GM12878 (cell line): ENCODE measurements at regions not wholly inside any gene's neighbourhood (a gene's known extent, or its start where the extent isn't known, plus 50 kb on each side); places are given as distances from the start of the nearest gene placed in this dataset.

Experiments used
- ATAC-seq: fragments of 200-7000 bp; cut with Tn5 transposase; 3 replicates; pipeline ENCODE4 v1.9.1; 2020; ENCODE audit warnings: mild to moderate bottlenecking, moderate library complexity
- BruUV-seq: library from RNA; stranded (reverse); fragments of 400-500 nt; replicated peaks from 2 replicates; lab custom pipeline; 2021; lab: Mats Ljungman, UMichigan
- CTCF ChIA-PET: fragments of 300-600 bp; sonication (Branson Sonifier 250); formaldehyde crosslinking; extraction: SDS; loops from one replicate; lab custom pipeline; 2021; ENCODE audit warnings: inconsistent platforms; lab: Yijun Ruan, JAX
- POLR2A ChIA-PET: fragments of 350-600 bp; formaldehyde crosslinking; extraction: SDS; loops from one replicate; lab custom pipeline; 2021; ENCODE audit warnings: inconsistent platforms; lab: Charles Lee
- RAD21 ChIA-PET: fragments of 300-600 bp; sonication (Branson Sonifier 250); formaldehyde crosslinking; loops from one replicate; lab custom pipeline; 2023; ENCODE audit warnings: antibody characterized with exemption; ENCODE audit not compliant: unreplicated experiment; lab: Charles Lee
- SMC1A ChIA-PET: fragments of 300-600 bp; sonication (Branson Sonifier 250); formaldehyde crosslinking; loops from one replicate; lab custom pipeline; 2023; ENCODE audit not compliant: unreplicated experiment, uncharacterized antibody; lab: Charles Lee
- DNase-seq: peaks from one replicate; pipeline ENCODE4 v3.0.0-alpha.2; 2011; ENCODE audit warnings: low read depth, low spot score
- FAIRE-seq: peaks from 3 replicates; lab custom pipeline; 2011; peaks lifted over from hg19 to GRCh38; lab: Jason Lieb, UNC
- H2AFZ ChIP-seq: 2 replicates; pipeline ENCODE4 v1.6.0; 2011; ENCODE audit warnings: low read depth, low read length, control low read depth; ENCODE audit not compliant: control insufficient read depth
- H3K27ac ChIP-seq: 2 replicates; pipeline ENCODE4 v1.5.1; 2011; ENCODE audit warnings: control low read depth; ENCODE audit not compliant: control insufficient read depth, insufficient read depth
- H3K27me3 ChIP-seq, 2 experiments: replicated peaks in 1 of 2; 2 replicates each; pipeline versions ENCODE4 v1.6.0 to v1.6.1; 2011; ENCODE audit warnings: low read length in 1 of 2; ENCODE audit not compliant: control insufficient read depth in 2 of 2, insufficient read depth in 2 of 2
- H3K36me3 ChIP-seq, 2 experiments: 2 replicates each; pipeline ENCODE4 v1.5.1; 2011; ENCODE audit warnings: low read length in 1 of 2; ENCODE audit not compliant: control insufficient read depth in 2 of 2, insufficient read depth in 2 of 2
- H3K4me1 ChIP-seq: 2 replicates; pipeline ENCODE4 v1.6.1; 2011; ENCODE audit warnings: mild to moderate bottlenecking, low read length, moderate library complexity, mixed read lengths; ENCODE audit not compliant: control insufficient read depth, insufficient read depth
- H3K4me2 ChIP-seq: 2 replicates; pipeline ENCODE4 v1.6.0; 2011; ENCODE audit warnings: control low read depth; ENCODE audit not compliant: control insufficient read depth, insufficient read depth
- H3K4me3 ChIP-seq: fragments of 200-600 bp; sonication (generic); 2 replicates; pipeline ENCODE4 v1.5.1; 2016
- H3K79me2 ChIP-seq: 2 replicates; pipeline ENCODE4 v1.6.0; 2011; ENCODE audit warnings: low read length; ENCODE audit not compliant: control insufficient read depth, insufficient read depth
- H3K9ac ChIP-seq: 2 replicates; pipeline ENCODE4 v1.8.0; 2011; ENCODE audit warnings: low read length, control low read depth, mixed read lengths; ENCODE audit not compliant: control insufficient read depth, insufficient read depth
- H3K9me3 ChIP-seq: replicated peaks from 3 replicates; pipeline ENCODE4 v1.5.1; 2011; ENCODE audit warnings: mild to moderate bottlenecking, low read length; ENCODE audit not compliant: control insufficient read depth, insufficient read depth
- H4K20me1 ChIP-seq: 2 replicates; pipeline ENCODE4 v1.6.0; 2011; ENCODE audit not compliant: control insufficient read depth, insufficient read depth
- BMI1 ChIP-seq: fragments of 450-650 bp; IDR thresholded peaks from 2 replicates; pipeline ENCODE4 v1.6.1; 2016; ENCODE audit warnings: mild to moderate bottlenecking, moderate library complexity, borderline replicate concordance
- CHD4 ChIP-seq: fragments of 200-600 bp; sonication (generic); IDR thresholded peaks from 2 replicates; pipeline ENCODE4 v1.6.1; 2016; ENCODE audit warnings: mild to moderate bottlenecking
- IRF4 ChIP-seq: IDR thresholded peaks from 2 replicates; pipeline ENCODE4 v1.6.1; 2011; ENCODE audit warnings: low read depth, low read length
- MXI1 ChIP-seq: fragments of 150-350 bp; IDR thresholded peaks from 2 replicates; pipeline ENCODE4 v1.6.1; 2011; ENCODE audit warnings: low read depth, mild to moderate bottlenecking, inconsistent platforms, low read length, improper control_type of control experiment
- POLR2AphosphoS5 ChIP-seq: IDR thresholded peaks from 2 replicates; pipeline ENCODE4 v1.6.1; 2011; ENCODE audit warnings: mild to moderate bottlenecking, low read length, inconsistent platforms
- RAD51 ChIP-seq: fragments of 450-650 bp; IDR thresholded peaks from 2 replicates; pipeline ENCODE4 v1.6.1; 2016; ENCODE audit warnings: moderate library complexity, mild to moderate bottlenecking, inconsistent platforms
- SREBF1 ChIP-seq: IDR thresholded peaks from 2 replicates; pipeline ENCODE4 v1.6.1; 2012; ENCODE audit warnings: mild to moderate bottlenecking, low read length
- TCF3 ChIP-seq: IDR thresholded peaks from 2 replicates; pipeline ENCODE4 v1.6.1; 2012; ENCODE audit warnings: low read depth, mild to moderate bottlenecking, low read length, borderline replicate concordance; ENCODE audit not compliant: insufficient read depth
- WGBS: methylation state at CpG from one replicate; pipeline ENCODE4 v1.1.6; 2016; ENCODE audit warnings: low lambda C conversion rate; ENCODE audit not compliant: insufficient replicate concordance, insufficient coverage; ENCODE audit errors: missing lambda C conversion rate; 5-methylcytosine and 5-hydroxymethylcytosine counted together
- in situ Hi-C: fragments of 300-500 bp; cut with MboI; formaldehyde crosslinking; loops from 9 replicates; pipeline ENCODE4 v1.14.3; 2018; ENCODE audit warnings: mixed read lengths
- intact Hi-C: fragments of 100-400 bp; cut with micrococcal nuclease; formaldehyde crosslinking; loops from one replicate; pipeline ENCODE4 v1.14.2; 2022; ENCODE audit not compliant: unreplicated experiment
- TF ChIP-seq, protein P1 (sequence below): fragments of 450-650 bp; IDR thresholded peaks from 2 replicates; pipeline ENCODE4 v1.6.1; 2017; ENCODE audit warnings: low read depth, mild to moderate bottlenecking, moderate library complexity
- TF ChIP-seq, protein P2 (sequence below): fragments of 150-350 bp; IDR thresholded peaks from 2 replicates; pipeline ENCODE4 v1.6.1; 2014; ENCODE audit warnings: mild to moderate bottlenecking, low read depth, low read length
- TF ChIP-seq, protein P3 (sequence below): IDR thresholded peaks from 2 replicates; pipeline ENCODE4 v1.6.1; 2011; ENCODE audit warnings: mild to moderate bottlenecking, low read depth, low read length, moderate library complexity; ENCODE audit not compliant: insufficient replicate concordance

DNA sequence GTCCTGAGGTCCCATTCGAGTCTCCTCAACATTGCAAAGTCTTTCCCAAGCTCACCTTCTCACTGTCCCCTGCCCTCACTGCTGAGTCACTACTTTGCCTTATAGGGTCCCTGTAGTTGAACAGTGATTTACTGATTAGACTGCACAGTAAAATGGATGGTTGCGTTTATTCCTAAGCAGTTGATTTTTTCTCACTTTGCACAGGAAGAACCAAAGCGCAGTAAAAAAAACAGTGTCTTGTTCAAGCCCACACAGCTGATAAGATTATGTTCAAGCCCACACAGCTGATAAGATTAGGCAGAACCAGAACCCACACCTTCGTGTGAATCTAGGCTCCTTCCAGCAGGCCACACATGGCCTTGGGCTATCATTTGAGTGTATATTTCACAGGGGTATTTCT, 215.3 kb upstream of the COPS8 start:
- H3K4me1 ChIP-seq = no peaks in the 10 kb centered on the region
- no TSS peak for BruUV-seq
- in situ Hi-C loops = no loop called here
- no peaks in the 10 kb centered on the region; the same call in 2 of the 3 replicates for H3K9me3 ChIP-seq
- ChIA-PET CTCF (no interaction called here), RAD21 (no interaction called here), POLR2A (no interaction called here), SMC1A (no interaction called here)
- H3K9ac ChIP-seq = no peak overlapping the region
- no peak overlapping the region for H3K4me3 ChIP-seq
- no peaks in the 10 kb centered on the region for H3K79me2 ChIP-seq
- no peak for TF ChIP-seq IRF4
- TF ChIP-seq BMI1 = no peak
- TF ChIP-seq, protein P1, sequence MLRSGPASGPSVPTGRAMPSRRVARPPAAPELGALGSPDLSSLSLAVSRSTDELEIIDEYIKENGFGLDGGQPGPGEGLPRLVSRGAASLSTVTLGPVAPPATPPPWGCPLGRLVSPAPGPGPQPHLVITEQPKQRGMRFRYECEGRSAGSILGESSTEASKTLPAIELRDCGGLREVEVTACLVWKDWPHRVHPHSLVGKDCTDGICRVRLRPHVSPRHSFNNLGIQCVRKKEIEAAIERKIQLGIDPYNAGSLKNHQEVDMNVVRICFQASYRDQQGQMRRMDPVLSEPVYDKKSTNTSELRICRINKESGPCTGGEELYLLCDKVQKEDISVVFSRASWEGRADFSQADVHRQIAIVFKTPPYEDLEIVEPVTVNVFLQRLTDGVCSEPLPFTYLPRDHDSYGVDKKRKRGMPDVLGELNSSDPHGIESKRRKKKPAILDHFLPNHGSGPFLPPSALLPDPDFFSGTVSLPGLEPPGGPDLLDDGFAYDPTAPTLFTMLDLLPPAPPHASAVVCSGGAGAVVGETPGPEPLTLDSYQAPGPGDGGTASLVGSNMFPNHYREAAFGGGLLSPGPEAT = no peak
- TF ChIP-seq CHD4 = no peak
- TF ChIP-seq, protein P2, sequence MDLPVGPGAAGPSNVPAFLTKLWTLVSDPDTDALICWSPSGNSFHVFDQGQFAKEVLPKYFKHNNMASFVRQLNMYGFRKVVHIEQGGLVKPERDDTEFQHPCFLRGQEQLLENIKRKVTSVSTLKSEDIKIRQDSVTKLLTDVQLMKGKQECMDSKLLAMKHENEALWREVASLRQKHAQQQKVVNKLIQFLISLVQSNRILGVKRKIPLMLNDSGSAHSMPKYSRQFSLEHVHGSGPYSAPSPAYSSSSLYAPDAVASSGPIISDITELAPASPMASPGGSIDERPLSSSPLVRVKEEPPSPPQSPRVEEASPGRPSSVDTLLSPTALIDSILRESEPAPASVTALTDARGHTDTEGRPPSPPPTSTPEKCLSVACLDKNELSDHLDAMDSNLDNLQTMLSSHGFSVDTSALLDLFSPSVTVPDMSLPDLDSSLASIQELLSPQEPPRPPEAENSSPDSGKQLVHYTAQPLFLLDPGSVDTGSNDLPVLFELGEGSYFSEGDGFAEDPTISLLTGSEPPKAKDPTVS = no peak
- no peak for TF ChIP-seq TCF3
- no peak for TF ChIP-seq MXI1
- no peak for TF ChIP-seq POLR2AphosphoS5
- TF ChIP-seq, protein P3, sequence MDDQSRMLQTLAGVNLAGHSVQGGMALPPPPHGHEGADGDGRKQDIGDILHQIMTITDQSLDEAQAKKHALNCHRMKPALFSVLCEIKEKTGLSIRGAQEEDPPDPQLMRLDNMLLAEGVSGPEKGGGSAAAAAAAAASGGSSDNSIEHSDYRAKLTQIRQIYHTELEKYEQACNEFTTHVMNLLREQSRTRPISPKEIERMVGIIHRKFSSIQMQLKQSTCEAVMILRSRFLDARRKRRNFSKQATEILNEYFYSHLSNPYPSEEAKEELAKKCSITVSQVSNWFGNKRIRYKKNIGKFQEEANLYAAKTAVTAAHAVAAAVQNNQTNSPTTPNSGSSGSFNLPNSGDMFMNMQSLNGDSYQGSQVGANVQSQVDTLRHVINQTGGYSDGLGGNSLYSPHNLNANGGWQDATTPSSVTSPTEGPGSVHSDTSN = no peak
- TF ChIP-seq SREBF1 = no peak
- TF ChIP-seq RAD51 = no peak
- peaks cover 0 to 3% of the 10 kb centered on the region in 2 experiments; a peak in 2 of 4 replicates for H3K27me3 ChIP-seq
- H3K27ac ChIP-seq = no peak overlapping the region
- H3K4me2 ChIP-seq = no peak overlapping the region
- 24% methylated on average over 4 of the region's 4 CpGs for WGBS
- DNase-seq = no peak
- no peaks in the 10 kb centered on the region for H4K20me1 ChIP-seq
- no peak overlapping the region for H2AFZ ChIP-seq
- intact Hi-C loops = no loop called here
- no peak for FAIRE-seq
- no peaks in the 10 kb centered on the region for H3K36me3 ChIP-seq
- ATAC-seq = no peak
